SK-N-SH (cell line): ENCODE measurements at regions not wholly inside any gene's neighbourhood (a gene's known extent, or its start where the extent isn't known, plus 50 kb on each side); places are given as distances from the start of the nearest gene placed in this dataset.

Experiments used
- CTCF ChIA-PET: fragments of 300-600, 350-600 bp; formaldehyde crosslinking; extraction: SDS; loops from one replicate; lab custom pipeline; 2021; lab: Yijun Ruan, JAX
- POLR2A ChIA-PET: fragments of 350-600 bp; sonication (Branson Sonifier 250); formaldehyde crosslinking; extraction: SDS; loops from one replicate; lab custom pipeline; 2020; ENCODE audit warnings: antibody characterized with exemption, inconsistent platforms; lab: Yijun Ruan, JAX
- DNase-seq: peaks from one replicate; pipeline ENCODE4 v3.0.0; 2012
- H2AFZ ChIP-seq: fragments of 200-600 bp; sonication (generic); 2 replicates; pipeline ENCODE4 v1.8.1; 2016; ENCODE audit warnings: antibody characterized with exemption, mild to moderate bottlenecking, low read depth
- H3F3A ChIP-seq: fragments of 200-600 bp; sonication (generic); replicated peaks from 2 replicates; pipeline ENCODE3; 2016; ENCODE audit warnings: antibody characterized with exemption, mild to moderate bottlenecking; ENCODE audit not compliant: insufficient read depth
- H3K27ac ChIP-seq, 2 experiments: fragments of 200-500 bp in 1 of 2; fragments of 200-600 bp in 1 of 2; sonication (Bioruptor generic) in 1 of 2; sonication (generic), shearing (Covaris generic) in 1 of 2; 2 replicates each; pipeline versions ENCODE4 v1.5.1 to v1.6.1; 2014 to 2016; ENCODE audit warnings: low read depth in 2 of 2, inconsistent platforms in 1 of 2, low read length in 1 of 2, mild to moderate bottlenecking in 1 of 2, mixed read lengths in 1 of 2
- H3K27me3 ChIP-seq: fragments of 200-600 bp; sonication (generic), shearing (Covaris generic); 2 replicates; pipeline ENCODE4 v1.6.1; 2016; ENCODE audit warnings: mixed run types; ENCODE audit not compliant: insufficient read depth
- H3K36me3 ChIP-seq, 2 experiments: fragments of 200-500 bp in 1 of 2; fragments of 200-600 bp in 1 of 2; sonication (Bioruptor generic) in 1 of 2; sonication (generic) in 1 of 2; replicated peaks in 1 of 2; 2 replicates each; pipeline versions ENCODE3 to v1.5.1; 2014 to 2016; ENCODE audit warnings: low read length in 1 of 2, mild to moderate bottlenecking in 1 of 2; ENCODE audit not compliant: insufficient read depth in 2 of 2, control insufficient read depth in 1 of 2
- H3K4me1 ChIP-seq, 2 experiments: fragments of 200-500 bp in 1 of 2; fragments of 200-600 bp in 1 of 2; sonication (Bioruptor generic) in 1 of 2; sonication (generic), shearing (Covaris generic) in 1 of 2; 2 replicates each; pipeline versions ENCODE4 v1.5.1 to v1.6.1; 2014 to 2016; ENCODE audit warnings: low read depth in 1 of 2, low read length in 1 of 2, mixed run types in 1 of 2; ENCODE audit not compliant: insufficient read depth in 2 of 2, control insufficient read depth in 1 of 2
- H3K4me2 ChIP-seq: fragments of 200-600 bp; sonication (generic), shearing (Covaris generic); 2 replicates; pipeline ENCODE4 v1.6.1; 2017; ENCODE audit warnings: mixed run types
- H3K4me3 ChIP-seq, 2 experiments: fragments of 200-500 bp in 1 of 2; fragments of 200-600 bp in 1 of 2; sonication (Bioruptor generic) in 1 of 2; sonication (generic), shearing (Covaris generic) in 1 of 2; 2 replicates each; pipeline versions ENCODE4 v1.5.1 to v1.8.1; 2014 to 2016; ENCODE audit warnings: low read depth in 2 of 2, inconsistent platforms in 1 of 2, low read length in 1 of 2, mild to moderate bottlenecking in 1 of 2, mixed read lengths in 1 of 2, moderate library complexity in 1 of 2
- H3K79me2 ChIP-seq: fragments of 200-600 bp; sonication (generic); 2 replicates; pipeline ENCODE4 v1.8.1; 2017; ENCODE audit warnings: mild to moderate bottlenecking; ENCODE audit not compliant: insufficient read depth
- H3K9ac ChIP-seq: fragments of 200-600 bp; sonication (generic); 2 replicates; pipeline ENCODE4 v1.6.1; 2017; ENCODE audit warnings: mixed run types
- H3K9me2 ChIP-seq: fragments of 200-600 bp; sonication (generic); 2 replicates; pipeline ENCODE4 v1.6.1; 2017; ENCODE audit warnings: mixed run types
- H3K9me3 ChIP-seq: fragments of 200-600 bp; sonication (generic); 2 replicates; pipeline ENCODE4 v1.6.1; 2017; ENCODE audit warnings: mixed run types, mild to moderate bottlenecking, moderate library complexity
- H4K20me1 ChIP-seq: fragments of 200-600 bp; sonication (generic); 2 replicates; pipeline ENCODE4 v1.6.1; 2017; ENCODE audit warnings: mild to moderate bottlenecking, mixed run types; ENCODE audit not compliant: insufficient read depth
- CHD2 ChIP-seq: fragments of 150-350 bp; IDR thresholded peaks from 2 replicates; pipeline ENCODE4 v1.6.1; 2018; ENCODE audit warnings: low read length; ENCODE audit not compliant: partially characterized antibody
- EP300 ChIP-seq, 2 experiments: IDR thresholded peaks; 2 replicates each; pipeline versions ENCODE4 v1.4.0 to v1.6.1; 2012; ENCODE audit warnings: borderline replicate concordance in 1 of 2, low read depth in 1 of 2, low read length in 1 of 2
- FOXJ3 ChIP-seq: sonication (generic); formaldehyde crosslinking; IDR thresholded peaks from 2 replicates; pipeline ENCODE4 v1.5.1; 2020; ENCODE audit warnings: mild to moderate bottlenecking, missing genetic modification reagents
- FOXM1 ChIP-seq: IDR thresholded peaks from 2 replicates; pipeline ENCODE4 v1.4.0; 2012; ENCODE audit warnings: low read depth, mild to moderate bottlenecking
- NFIC ChIP-seq: IDR thresholded peaks from 2 replicates; pipeline ENCODE4 v1.4.0; 2012; ENCODE audit warnings: borderline replicate concordance
- POLR2AphosphoS5 ChIP-seq: IDR thresholded peaks from 2 replicates; pipeline ENCODE4 v1.6.1; 2012; ENCODE audit warnings: low read depth, low read length
- RCOR1 ChIP-seq: fragments of 150-350 bp; IDR thresholded peaks from 2 replicates; pipeline ENCODE4 v1.6.1; 2017; ENCODE audit warnings: antibody characterized with exemption, low read length
- SIN3A ChIP-seq: IDR thresholded peaks from 2 replicates; pipeline ENCODE4 v1.6.1; 2012; ENCODE audit warnings: low read depth, mild to moderate bottlenecking, low read length, moderate library complexity, borderline replicate concordance
- TAF1 ChIP-seq: IDR thresholded peaks from 2 replicates; pipeline ENCODE4 v1.6.1; 2012; ENCODE audit warnings: low read depth, mild to moderate bottlenecking, low read length, moderate library complexity, borderline replicate concordance
- WGBS: methylation state at CpG from one replicate; pipeline ENCODE4 v1.1.6; 2017; ENCODE audit warnings: low lambda C conversion rate; 5-methylcytosine and 5-hydroxymethylcytosine counted together
- TF ChIP-seq, protein P1 (sequence below): IDR thresholded peaks from 2 replicates; pipeline ENCODE4 v1.4.0; 2012; ENCODE audit warnings: low read depth, borderline replicate concordance
- TF ChIP-seq, protein P2 (sequence below): IDR thresholded peaks from 2 replicates; pipeline ENCODE4 v1.6.1; 2012; ENCODE audit warnings: mild to moderate bottlenecking, low read depth, low read length, moderate library complexity
- TF ChIP-seq, protein P3 (sequence below): IDR thresholded peaks from 2 replicates; pipeline ENCODE4 v1.4.0; 2012; ENCODE audit warnings: low read depth
- TF ChIP-seq, protein P4 (sequence below): fragments of 150-350 bp; IDR thresholded peaks from 2 replicates; pipeline ENCODE4 v1.6.1; 2017; ENCODE audit warnings: antibody characterized with exemption, low read length, low read depth, borderline replicate concordance
- TF ChIP-seq, protein P5 (sequence below): IDR thresholded peaks from 2 replicates; pipeline ENCODE4; 2012

DNA sequence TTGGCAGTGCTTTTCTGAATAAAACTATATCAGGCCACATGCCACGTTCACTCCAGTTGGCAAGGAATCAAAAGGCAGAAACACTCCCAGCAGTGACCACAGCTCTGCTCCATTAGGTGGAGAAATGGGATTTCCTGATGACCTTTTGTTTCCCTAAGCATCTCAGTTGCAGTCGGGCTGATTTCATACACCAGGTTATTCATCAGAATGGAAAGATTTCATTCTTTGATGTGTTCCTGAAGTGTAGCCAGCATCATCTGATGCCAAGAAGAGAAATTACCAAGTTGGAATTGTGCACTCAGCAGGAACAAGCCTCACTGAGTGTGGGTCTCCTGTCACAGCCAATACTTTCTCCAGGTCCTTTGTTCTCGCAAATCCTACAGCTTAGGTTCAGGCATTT, 193.7 kb downstream of the SPATA18 start (continued):
- TF ChIP-seq, protein P1, sequence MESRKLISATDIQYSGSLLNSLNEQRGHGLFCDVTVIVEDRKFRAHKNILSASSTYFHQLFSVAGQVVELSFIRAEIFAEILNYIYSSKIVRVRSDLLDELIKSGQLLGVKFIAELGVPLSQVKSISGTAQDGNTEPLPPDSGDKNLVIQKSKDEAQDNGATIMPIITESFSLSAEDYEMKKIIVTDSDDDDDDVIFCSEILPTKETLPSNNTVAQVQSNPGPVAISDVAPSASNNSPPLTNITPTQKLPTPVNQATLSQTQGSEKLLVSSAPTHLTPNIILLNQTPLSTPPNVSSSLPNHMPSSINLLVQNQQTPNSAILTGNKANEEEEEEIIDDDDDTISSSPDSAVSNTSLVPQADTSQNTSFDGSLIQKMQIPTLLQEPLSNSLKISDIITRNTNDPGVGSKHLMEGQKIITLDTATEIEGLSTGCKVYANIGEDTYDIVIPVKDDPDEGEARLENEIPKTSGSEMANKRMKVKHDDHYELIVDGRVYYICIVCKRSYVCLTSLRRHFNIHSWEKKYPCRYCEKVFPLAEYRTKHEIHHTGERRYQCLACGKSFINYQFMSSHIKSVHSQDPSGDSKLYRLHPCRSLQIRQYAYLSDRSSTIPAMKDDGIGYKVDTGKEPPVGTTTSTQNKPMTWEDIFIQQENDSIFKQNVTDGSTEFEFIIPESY: no peak

DNA sequence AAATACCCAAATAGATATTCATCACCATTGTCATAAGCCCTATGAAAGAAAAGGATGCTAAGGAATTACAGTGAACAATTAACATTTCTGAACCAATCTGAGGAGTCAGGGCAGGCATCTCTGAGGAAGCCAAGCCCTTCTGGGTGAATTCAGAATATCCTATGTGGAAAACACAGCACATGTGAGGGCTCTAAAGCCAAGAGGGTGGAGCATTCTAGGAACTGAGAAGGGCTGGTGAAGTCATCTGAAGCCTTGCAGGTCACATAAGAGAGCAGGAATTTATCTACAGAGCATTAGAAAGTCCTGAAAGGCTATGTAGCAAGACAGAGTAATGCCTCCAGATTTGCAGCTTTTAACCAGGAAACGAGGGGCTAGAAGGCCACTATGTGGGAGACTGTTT, 195.7 kb downstream of the SPATA18 start:
- no peak overlapping the region; a peak in 1 of 4 replicates for H3K27ac ChIP-seq
- DNase-seq: no peak
- H2AFZ ChIP-seq: no peak overlapping the region
- H3K9me2 ChIP-seq: no peaks in the 10 kb centered on the region
- TF ChIP-seq TAF1: no peak
- TF ChIP-seq, protein P2, sequence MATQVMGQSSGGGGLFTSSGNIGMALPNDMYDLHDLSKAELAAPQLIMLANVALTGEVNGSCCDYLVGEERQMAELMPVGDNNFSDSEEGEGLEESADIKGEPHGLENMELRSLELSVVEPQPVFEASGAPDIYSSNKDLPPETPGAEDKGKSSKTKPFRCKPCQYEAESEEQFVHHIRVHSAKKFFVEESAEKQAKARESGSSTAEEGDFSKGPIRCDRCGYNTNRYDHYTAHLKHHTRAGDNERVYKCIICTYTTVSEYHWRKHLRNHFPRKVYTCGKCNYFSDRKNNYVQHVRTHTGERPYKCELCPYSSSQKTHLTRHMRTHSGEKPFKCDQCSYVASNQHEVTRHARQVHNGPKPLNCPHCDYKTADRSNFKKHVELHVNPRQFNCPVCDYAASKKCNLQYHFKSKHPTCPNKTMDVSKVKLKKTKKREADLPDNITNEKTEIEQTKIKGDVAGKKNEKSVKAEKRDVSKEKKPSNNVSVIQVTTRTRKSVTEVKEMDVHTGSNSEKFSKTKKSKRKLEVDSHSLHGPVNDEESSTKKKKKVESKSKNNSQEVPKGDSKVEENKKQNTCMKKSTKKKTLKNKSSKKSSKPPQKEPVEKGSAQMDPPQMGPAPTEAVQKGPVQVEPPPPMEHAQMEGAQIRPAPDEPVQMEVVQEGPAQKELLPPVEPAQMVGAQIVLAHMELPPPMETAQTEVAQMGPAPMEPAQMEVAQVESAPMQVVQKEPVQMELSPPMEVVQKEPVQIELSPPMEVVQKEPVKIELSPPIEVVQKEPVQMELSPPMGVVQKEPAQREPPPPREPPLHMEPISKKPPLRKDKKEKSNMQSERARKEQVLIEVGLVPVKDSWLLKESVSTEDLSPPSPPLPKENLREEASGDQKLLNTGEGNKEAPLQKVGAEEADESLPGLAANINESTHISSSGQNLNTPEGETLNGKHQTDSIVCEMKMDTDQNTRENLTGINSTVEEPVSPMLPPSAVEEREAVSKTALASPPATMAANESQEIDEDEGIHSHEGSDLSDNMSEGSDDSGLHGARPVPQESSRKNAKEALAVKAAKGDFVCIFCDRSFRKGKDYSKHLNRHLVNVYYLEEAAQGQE: no peak
- TF ChIP-seq, protein P3, sequence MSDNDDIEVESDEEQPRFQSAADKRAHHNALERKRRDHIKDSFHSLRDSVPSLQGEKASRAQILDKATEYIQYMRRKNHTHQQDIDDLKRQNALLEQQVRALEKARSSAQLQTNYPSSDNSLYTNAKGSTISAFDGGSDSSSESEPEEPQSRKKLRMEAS: no peak
- TF ChIP-seq POLR2AphosphoS5: no peak
- TF ChIP-seq, protein P4, sequence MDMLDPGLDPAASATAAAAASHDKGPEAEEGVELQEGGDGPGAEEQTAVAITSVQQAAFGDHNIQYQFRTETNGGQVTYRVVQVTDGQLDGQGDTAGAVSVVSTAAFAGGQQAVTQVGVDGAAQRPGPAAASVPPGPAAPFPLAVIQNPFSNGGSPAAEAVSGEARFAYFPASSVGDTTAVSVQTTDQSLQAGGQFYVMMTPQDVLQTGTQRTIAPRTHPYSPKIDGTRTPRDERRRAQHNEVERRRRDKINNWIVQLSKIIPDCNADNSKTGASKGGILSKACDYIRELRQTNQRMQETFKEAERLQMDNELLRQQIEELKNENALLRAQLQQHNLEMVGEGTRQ: no peak
- TF ChIP-seq, protein P5, sequence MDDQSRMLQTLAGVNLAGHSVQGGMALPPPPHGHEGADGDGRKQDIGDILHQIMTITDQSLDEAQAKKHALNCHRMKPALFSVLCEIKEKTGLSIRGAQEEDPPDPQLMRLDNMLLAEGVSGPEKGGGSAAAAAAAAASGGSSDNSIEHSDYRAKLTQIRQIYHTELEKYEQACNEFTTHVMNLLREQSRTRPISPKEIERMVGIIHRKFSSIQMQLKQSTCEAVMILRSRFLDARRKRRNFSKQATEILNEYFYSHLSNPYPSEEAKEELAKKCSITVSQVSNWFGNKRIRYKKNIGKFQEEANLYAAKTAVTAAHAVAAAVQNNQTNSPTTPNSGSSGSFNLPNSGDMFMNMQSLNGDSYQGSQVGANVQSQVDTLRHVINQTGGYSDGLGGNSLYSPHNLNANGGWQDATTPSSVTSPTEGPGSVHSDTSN: no peak
- no peak for TF ChIP-seq EP300 (IDR thresholded peaks at IDR 0.05; ENCODE audit: borderline replicate concordance in 1 of 2, low read depth in 1 of 2, low read length in 1 of 2)
- TF ChIP-seq SIN3A: no peak
- no peak for TF ChIP-seq RCOR1
- TF ChIP-seq CHD2: no peak
- no peak for TF ChIP-seq NFIC
- no peak for TF ChIP-seq FOXM1
- no peak for TF ChIP-seq FOXJ3
- no peaks in the 10 kb centered on the region for H3F3A ChIP-seq
- H3K9me3 ChIP-seq: no peaks in the 10 kb centered on the region
- peaks cover 0 to 16% of the 10 kb centered on the region in 2 experiments; a peak in 2 of 4 replicates for H3K4me1 ChIP-seq
- no peak overlapping the region for H3K4me3 ChIP-seq
- no peaks in the 10 kb centered on the region for H3K27me3 ChIP-seq
- WGBS: 0% methylated on average over 1 of the region's 1 CpG
- H3K36me3 ChIP-seq: no peaks in the 10 kb centered on the region
- H3K9ac ChIP-seq: no peak overlapping the region
- CTCF ChIA-PET: no interaction called here
- POLR2A ChIA-PET: no interaction called here
- H4K20me1 ChIP-seq: no peaks in the 10 kb centered on the region
- no peaks in the 10 kb centered on the region for H3K79me2 ChIP-seq
- no peak overlapping the region for H3K4me2 ChIP-seq
